ENCODE measurements at regions not wholly inside any gene's neighbourhood (a gene's known extent, or its start where the extent isn't known, plus 50 kb on each side); places are given as distances from the start of the nearest gene placed in this dataset.
"Not testable (repeated sequence)": the region's sequence is repeated elsewhere in the genome, so short reads cannot be mapped to it uniquely, and the experiment has no call there.

DNA sequence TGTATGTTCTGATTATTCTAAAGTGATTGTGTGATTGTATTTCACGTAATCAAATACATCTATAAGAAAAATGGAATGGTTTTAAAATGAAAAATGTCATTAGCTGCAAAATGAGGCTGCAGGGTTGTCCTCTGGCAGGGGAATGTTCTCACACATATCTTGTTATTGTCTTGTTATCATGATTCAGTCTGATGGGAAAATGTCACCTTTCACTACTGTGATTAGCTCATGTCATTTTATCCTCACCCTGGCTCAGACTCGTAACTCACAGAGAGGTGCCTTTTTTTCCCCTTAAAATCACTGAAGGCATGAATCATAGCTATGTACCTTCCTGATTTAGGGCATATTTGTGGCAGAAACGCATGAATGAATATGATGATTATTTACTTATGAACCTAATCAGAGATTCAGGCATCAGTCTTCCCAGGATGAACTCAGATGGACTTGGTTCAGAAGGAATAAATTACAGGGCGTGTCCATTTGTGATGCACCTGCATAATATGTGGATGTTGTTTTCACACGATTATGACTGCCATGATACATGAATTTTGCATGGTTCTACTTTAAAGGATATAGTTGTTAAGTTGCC is 1339.2 kb downstream of the AACS start:
- Mint-ChIP-seq H3K27ac (no peak overlapping the region), H3K4me3 (no peak overlapping the region), H3K4me1 (no peaks in the 10 kb centered on the region), H3K36me3 (no peaks in the 10 kb centered on the region), H3K9me3 (no peaks in the 10 kb centered on the region)
- ATAC-seq: no peak
- no peak for DNase-seq (ENCODE audit: low spot score in 2 of 2)

DNA sequence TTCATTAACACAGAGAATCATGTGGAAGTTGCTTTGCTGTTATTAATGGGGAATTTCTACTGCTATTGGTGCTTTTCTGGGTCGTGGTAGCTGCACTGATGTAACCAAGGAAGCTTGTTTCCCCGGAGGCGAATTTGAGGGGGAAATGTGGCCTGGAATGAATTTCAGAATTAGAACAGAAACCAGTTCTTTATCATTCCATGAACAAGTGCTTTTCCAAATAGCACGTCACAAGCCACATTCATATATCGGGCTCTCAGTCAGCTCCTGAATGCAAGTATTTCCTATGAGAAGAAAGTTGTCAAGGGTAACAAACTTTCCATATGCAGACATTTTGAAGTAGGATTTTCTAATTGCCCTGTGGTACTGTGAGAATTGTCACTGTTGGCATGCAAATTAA is 1353.2 kb downstream of the AACS start:
- no peak for ATAC-seq

DNA sequence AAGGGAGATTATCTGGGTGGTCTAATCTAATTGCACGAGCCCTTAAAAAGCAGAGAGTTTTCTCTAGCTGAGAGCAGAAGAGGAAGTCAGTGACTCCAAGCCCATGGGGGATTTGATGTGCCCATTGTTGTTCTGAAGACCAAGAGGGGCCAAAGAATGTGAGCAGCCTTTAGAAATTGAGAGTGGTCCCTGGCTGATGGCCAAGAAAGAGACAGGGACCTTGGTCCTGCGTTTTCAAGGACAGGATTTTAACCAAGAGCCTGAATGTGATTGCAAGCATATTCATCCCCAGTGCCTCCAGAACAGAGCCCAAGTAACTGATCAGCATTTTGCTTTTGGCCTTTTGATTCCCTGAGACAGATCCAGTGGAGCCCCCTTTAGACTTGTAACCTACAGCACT is 1353.9 kb downstream of the AACS start:
- DNase-seq (ENCODE audit: low spot score in 2 of 2) (no peak), ATAC-seq (no peak)
- Mint-ChIP-seq H3K4me3 (no peak overlapping the region), H3K4me1 (no peaks in the 10 kb centered on the region), H3K9me3 (no peaks in the 10 kb centered on the region), H3K36me3 (no peaks in the 10 kb centered on the region), H3K27ac (no peak overlapping the region)

More for the DNA sequence above, 1353.2 kb downstream of the AACS start:
- DNase-seq (ENCODE audit: low spot score in 2 of 2): no peak
- Mint-ChIP-seq H3K4me1 (no peaks in the 10 kb centered on the region), H3K36me3 (no peaks in the 10 kb centered on the region), H3K27ac (no peak overlapping the region), H3K9me3 (no peaks in the 10 kb centered on the region), H3K4me3 (no peak overlapping the region)

DNA sequence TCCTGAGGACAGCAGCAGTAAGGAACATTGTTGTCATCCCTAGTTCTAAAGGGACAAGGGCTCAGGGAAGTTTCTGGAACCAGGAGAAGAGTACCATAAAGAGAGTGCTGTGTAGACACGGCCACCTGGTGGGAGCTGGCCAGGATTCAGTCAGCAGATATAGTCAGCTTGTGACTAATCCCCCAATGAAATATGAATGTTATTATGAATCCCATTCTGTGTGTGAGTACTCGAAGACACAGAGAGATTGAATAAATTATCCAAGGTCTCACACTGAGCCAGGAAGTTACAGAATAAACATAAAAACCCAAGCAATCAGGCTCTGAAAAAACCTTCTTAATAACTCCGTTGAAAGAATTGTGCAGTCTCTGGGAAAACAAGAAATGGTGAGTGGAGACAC is 1359.5 kb downstream of the AACS start:
- Mint-ChIP-seq H3K27ac (no peak overlapping the region), H3K9me3 (peaks cover 3% of the 10 kb centered on the region), H3K36me3 (no peaks in the 10 kb centered on the region), H3K4me1 (no peaks in the 10 kb centered on the region), H3K4me3 (no peak overlapping the region)
- no peak for DNase-seq (ENCODE audit: low spot score in 2 of 2)
- ATAC-seq: no peak

DNA sequence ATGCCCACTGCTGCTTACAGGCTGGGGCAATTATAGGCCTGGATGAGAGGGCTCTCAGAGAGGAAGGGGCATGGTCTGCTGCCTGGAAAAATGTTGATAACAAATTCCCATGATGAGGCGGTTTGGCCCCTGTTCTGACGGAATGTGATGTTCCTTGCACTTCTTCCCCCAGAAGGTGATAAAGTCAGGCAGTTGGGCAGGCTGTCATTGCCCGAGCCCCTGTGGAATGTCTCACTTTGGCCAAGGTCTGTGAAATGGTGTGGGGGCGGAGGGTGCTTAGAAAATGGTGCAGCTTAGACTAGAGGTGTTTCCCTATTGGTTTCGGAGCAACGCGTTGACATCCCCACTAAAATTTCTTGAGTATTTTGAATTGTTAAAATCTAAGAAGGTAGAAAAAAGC is 1360.0 kb downstream of the AACS start:
- peaks cover 4% of the 10 kb centered on the region for H3K9me3 Mint-ChIP-seq
- no peak overlapping the region for H3K4me3 Mint-ChIP-seq
- ATAC-seq: no peak
- no peaks in the 10 kb centered on the region for H3K36me3 Mint-ChIP-seq
- DNase-seq (ENCODE audit: low spot score in 2 of 2): no peak
- no peaks in the 10 kb centered on the region for H3K4me1 Mint-ChIP-seq
- H3K27ac Mint-ChIP-seq: no peak overlapping the region

DNA sequence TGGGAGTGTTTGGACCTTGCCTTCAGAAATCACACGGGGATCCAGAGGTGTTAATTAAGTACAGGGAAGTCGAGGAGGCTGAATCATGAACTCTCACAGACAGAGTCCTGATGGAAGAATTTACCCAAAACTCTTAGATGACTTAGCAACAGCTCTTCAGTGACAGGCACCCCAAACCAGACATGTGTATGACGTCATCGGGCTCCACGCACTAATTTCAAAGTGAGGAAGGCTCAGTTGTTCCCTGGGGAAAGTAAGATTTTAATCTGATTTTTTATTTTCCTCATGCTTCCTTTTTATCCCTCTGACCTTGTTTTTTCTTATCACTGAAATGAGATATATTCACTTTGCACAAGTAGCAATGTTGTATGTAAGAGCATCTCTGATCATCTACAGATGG is 1363.5 kb downstream of the AACS start:
- ATAC-seq (no peak), DNase-seq (ENCODE audit: low spot score in 2 of 2) (no peak)
- Mint-ChIP-seq H3K36me3 (no peaks in the 10 kb centered on the region), H3K4me3 (no peak overlapping the region), H3K9me3 (peaks cover 8% of the 10 kb centered on the region), H3K27ac (no peak overlapping the region), H3K4me1 (no peaks in the 10 kb centered on the region)

DNA sequence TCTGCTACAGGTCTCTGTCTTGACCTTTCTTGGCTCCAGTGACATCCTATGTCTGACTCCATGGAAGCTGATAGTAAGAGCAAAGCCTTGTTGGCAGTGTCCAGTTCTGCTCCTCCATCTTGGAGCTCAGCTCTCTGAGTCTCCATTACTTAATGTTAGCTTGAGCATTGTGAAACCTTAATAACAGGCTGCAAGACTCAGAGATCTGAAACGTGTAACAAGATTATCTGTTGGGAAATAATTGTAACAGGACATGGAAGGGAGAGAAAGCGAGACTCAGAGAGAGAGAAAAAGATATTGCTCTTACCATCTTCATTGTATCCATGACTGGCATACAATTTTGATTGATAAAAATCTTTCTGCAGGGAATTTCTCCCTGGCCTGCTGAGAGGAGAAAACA is 1365.7 kb downstream of the AACS start:
- H3K27ac Mint-ChIP-seq: no peak overlapping the region

DNA sequence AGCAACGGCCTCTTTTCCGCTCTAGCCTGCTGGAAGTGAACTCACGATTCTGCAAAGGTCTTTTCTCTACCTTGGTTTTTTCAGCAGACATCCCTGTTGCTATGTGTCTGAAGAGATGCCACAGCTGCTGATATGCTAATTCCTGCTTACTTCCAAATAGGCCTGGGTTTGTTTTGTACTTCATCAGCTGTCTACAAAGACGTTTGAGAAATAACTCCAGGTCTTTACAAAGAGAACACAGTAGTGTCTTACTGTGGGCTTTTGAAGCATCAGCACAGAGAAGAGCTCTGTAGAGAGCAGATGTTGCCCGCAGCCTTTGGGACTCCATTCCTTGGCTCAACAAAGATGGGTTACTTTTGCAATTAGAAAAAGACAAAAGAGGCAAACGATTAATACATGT is 1366.5 kb downstream of the AACS start:
- no peak for DNase-seq (ENCODE audit: low spot score in 2 of 2)
- Mint-ChIP-seq H3K4me3 (no peak overlapping the region), H3K36me3 (no peaks in the 10 kb centered on the region), H3K4me1 (no peaks in the 10 kb centered on the region), H3K9me3 (peaks cover 8% of the 10 kb centered on the region), H3K27ac (no peak overlapping the region)
- no peak for ATAC-seq

More for the DNA sequence above, 1365.7 kb downstream of the AACS start:
- H3K4me1 Mint-ChIP-seq: no peaks in the 10 kb centered on the region
- DNase-seq (ENCODE audit: low spot score in 2 of 2): no peak
- H3K9me3 Mint-ChIP-seq: peaks cover 8% of the 10 kb centered on the region
- no peak for ATAC-seq
- H3K36me3 Mint-ChIP-seq: no peaks in the 10 kb centered on the region
- H3K4me3 Mint-ChIP-seq: no peak overlapping the region

DNA sequence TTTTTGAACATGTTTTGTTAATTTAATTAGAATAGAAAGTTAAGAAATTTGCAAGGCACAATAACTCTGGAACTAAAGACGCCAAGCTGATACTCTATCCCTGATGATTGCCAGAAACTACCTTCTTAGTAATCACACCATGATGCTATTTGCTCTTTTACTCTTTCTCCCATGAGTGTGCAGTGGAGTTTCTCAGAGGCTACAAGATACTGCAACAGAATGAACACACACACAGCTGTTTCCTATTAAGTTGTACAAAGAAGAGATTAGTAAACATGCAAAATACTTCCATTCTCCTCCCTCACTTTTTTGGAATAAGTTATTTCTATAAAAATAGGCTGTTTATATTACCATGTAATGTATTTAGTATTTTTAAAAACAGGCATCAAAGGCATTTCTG is 1367.5 kb downstream of the AACS start:
- no peak overlapping the region for H3K27ac Mint-ChIP-seq

DNA sequence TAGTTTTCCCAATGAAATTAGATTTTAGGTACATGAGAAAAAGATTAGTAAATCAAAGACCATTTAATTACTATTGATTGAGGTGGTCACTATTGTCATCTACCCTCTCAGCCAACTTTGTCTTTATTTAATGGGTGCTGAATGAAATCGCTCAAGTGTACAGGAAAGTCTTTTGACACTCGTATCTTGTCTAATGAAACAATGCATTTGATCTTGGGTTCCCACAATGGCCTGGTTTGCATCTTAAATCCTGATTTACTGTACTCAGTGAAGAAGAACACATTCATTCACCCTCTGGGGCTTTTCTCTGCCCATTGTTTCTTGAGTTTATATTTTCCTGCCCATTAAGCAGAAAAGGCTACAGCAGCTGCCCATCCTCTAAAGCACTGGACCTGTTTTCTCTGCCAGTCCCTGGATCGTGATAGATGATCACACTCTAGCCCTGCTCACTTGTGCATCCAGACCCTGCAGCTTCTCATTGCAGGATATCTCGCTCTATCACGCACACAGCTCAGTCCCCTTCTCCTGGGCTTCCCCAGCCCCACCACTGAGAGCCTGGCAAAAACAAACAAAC is 1369.3 kb downstream of the AACS start:
- no peaks in the 10 kb centered on the region for H3K4me1 Mint-ChIP-seq
- H3K9me3 Mint-ChIP-seq: peaks cover 7% of the 10 kb centered on the region
- no peak overlapping the region for H3K27ac Mint-ChIP-seq
- no peak for DNase-seq (ENCODE audit: low spot score in 2 of 2)
- no peak for ATAC-seq
- H3K36me3 Mint-ChIP-seq: no peaks in the 10 kb centered on the region
- no peak overlapping the region for H3K4me3 Mint-ChIP-seq

More for the DNA sequence above, 1367.5 kb downstream of the AACS start:
- no peak overlapping the region for H3K4me3 Mint-ChIP-seq
- ATAC-seq (no peak), DNase-seq (ENCODE audit: low spot score in 2 of 2) (no peak)
- no peaks in the 10 kb centered on the region for H3K36me3 Mint-ChIP-seq
- no peaks in the 10 kb centered on the region for H3K4me1 Mint-ChIP-seq
- peaks cover 8% of the 10 kb centered on the region for H3K9me3 Mint-ChIP-seq

DNA sequence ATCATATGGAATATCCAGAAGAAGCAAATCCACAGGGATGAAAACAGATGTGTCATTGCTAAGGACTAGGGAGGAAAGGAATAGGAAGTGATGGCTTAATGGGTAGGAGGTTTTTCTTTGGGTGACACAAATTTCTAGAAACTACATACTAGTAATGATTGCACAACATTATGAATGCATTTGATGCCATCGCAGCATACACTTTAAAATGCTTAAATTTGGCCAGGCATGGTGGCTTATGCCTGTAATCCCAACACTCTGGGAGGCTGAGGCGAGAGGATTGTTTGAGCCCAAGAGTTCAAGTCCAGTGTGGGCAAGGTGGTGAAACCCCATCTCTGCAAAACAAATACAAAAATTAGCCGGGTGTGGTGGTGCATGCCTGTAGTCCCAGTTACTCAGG is 1370.8 kb downstream of the AACS start:
- Mint-ChIP-seq H3K4me1 (no peaks in the 10 kb centered on the region), H3K36me3 (no peaks in the 10 kb centered on the region), H3K4me3 (no peak overlapping the region), H3K27ac (no peak overlapping the region), H3K9me3 (no peaks in the 10 kb centered on the region)
- ATAC-seq: no peak
- DNase-seq (ENCODE audit: low spot score in 2 of 2): no peak

DNA sequence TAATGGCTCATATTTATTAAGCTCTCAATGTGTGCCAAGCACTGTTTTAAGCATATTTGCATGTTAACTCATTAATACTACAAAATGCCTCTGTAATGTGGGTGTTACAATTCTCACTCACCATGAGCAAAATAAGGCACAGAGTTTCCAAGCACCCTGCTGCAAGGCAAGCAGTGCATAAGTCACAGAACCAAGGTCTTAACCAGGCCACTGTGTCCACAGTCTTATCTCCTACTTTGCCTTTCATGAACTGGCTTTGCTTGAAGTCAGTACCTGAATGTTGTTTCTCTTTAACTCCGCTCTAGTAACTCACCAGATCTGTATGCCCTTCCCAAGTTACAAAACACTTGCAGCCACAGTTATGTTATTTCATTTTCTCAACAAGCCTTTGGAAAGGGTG is 1372.7 kb downstream of the AACS start:
- Mint-ChIP-seq H3K27ac (no peak overlapping the region), H3K9me3 (no peaks in the 10 kb centered on the region), H3K4me1 (no peaks in the 10 kb centered on the region), H3K4me3 (no peak overlapping the region), H3K36me3 (no peaks in the 10 kb centered on the region)
- DNase-seq (ENCODE audit: low spot score in 2 of 2) (no peak), ATAC-seq (no peak)

DNA sequence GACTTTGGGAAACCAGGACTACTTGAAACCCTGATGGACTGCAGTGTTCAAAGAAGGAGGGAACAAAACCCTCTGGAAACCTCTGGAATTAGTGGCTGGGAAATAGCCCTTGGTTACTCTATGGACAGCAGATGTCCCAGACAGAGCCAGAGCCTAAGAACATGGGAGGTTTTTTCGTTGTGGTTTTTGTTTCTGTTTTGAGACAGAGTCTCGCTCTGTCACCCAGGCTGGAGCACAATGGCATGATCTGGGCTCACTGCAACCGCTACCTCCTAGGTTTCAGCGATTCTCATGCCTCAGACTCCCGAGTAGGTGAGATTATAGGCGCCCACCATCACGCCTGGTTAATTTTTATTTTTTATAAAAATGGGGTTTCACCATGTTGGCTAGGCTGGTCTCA is 1378.7 kb downstream of the AACS start:
- ATAC-seq (no peak), DNase-seq (ENCODE audit: low spot score in 2 of 2) (no peak)
- Mint-ChIP-seq H3K9me3 (peaks cover 7% of the 10 kb centered on the region), H3K4me1 (no peaks in the 10 kb centered on the region), H3K4me3 (no peak overlapping the region), H3K36me3 (no peaks in the 10 kb centered on the region), H3K27ac (no peak overlapping the region)

DNA sequence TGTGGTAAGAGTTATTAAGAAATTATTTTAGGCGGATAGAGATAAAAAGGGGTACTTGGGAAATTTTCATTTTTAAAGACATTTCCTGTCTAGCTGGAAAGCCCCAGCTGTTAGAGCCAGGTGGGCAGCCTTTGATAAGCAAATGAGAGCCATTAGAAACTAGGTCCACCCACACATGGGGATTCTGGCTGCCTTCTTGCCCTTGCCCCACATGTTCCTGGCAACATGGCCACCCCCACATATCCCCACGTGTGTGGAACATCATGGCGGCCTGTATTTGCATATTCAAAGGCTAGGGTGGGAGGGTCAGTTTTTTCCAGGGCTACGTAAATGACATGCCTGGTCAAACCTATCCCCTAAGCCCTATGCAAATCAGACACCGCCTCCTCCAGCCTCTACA is 1382.1 kb downstream of the AACS start:
- Mint-ChIP-seq H3K4me1 (no peaks in the 10 kb centered on the region), H3K27ac (no peak overlapping the region), H3K4me3 (no peak overlapping the region), H3K36me3 (no peaks in the 10 kb centered on the region), H3K9me3 (peaks cover 9% of the 10 kb centered on the region)
- no peak for DNase-seq (ENCODE audit: low spot score in 2 of 2)
- no peak for ATAC-seq

DNA sequence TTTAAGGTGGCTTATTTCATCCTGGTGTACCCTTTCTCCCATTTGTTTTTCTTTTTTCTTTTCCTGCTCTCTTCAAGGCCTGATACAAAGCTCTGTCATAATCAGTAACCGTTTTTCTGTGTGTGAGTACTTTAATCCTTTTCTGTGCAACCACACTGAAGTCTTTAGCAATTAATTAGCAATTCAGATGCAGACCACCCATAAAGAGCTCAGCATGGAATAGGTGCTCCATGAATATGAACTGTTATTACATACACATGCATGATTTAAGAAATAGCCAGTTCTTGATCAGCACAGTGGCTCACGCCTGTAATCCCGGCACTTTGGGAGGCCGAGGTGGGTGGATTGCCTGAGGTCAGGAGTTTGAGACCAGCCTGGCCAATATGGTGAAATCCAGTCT is 1386.6 kb downstream of the AACS start:
- no peaks in the 10 kb centered on the region for H3K36me3 Mint-ChIP-seq
- H3K27ac Mint-ChIP-seq: no peak overlapping the region
- H3K4me3 Mint-ChIP-seq: no peak overlapping the region
- no peak for ATAC-seq
- H3K4me1 Mint-ChIP-seq: no peaks in the 10 kb centered on the region
- no peak for DNase-seq (ENCODE audit: low spot score in 2 of 2)
- H3K9me3 Mint-ChIP-seq: peaks cover 5% of the 10 kb centered on the region

DNA sequence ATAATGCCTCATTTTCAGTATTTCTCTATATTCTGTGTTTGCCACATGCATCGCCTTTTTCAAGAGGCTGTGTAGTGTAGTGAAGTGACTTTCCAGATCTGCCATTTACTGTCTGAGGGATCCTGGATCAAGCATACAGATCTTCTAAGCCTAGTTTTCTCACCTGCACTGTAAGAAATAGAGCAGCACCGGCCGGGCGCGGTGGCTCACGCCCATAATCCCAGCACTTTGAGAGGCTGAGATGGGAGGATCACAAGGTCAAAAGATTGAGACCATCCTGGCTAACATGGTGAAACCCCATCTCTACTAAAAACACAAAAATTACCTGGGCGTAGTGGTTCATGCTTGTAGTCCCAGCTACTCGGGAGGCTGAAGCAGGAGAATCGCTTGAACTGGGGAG is 1387.5 kb downstream of the AACS start:
- not testable (repeated sequence) for H3K36me3 Mint-ChIP-seq; H3K27ac Mint-ChIP-seq; H3K9me3 Mint-ChIP-seq; DNase-seq (ENCODE audit: low spot score in 2 of 2); H3K4me1 Mint-ChIP-seq; ATAC-seq; H3K4me3 Mint-ChIP-seq

DNA sequence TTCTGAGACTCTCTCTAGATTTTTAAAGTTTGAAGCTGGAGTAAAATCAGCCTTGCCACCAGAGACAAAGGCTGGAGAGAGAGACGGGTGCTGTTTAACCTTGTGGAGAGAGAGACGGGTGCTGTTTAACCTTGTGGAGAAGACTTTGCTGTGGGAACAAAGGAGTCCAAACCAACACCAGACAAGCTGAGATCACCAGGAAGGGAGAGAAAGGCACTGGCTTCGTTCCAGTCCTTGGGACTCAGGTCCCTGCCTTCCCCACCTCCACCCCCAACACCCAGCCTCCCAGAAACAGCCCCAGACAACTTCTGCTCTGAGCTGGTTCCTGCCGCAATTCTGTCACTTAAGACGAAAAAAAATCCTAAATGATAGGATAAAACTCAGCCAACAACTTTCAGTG is 1389.3 kb downstream of the AACS start:
- Mint-ChIP-seq H3K4me3 (no peak overlapping the region), H3K36me3 (no peaks in the 10 kb centered on the region), H3K9me3 (no peaks in the 10 kb centered on the region), H3K27ac (no peak overlapping the region), H3K4me1 (no peaks in the 10 kb centered on the region)
- no peak for ATAC-seq
- no peak for DNase-seq (ENCODE audit: low spot score in 2 of 2)

Data from stimulated activated effector memory CD8-positive, alpha-beta T cell treated with anti-CD3 and anti-CD28 coated beads, Interleukin-12 subunit alpha, Interleukin-12 subunit beta, amount 100 ng/mL, for 72 hours (primary cell).